Right renal pelvis (tissue), 4 donors: ENCODE measurements at regions not wholly inside any gene's neighbourhood (a gene's known extent, or its start where the extent isn't known, plus 50 kb on each side); places are given as distances from the start of the nearest gene placed in this dataset.
"Not testable (repeated sequence)": the region's sequence is repeated elsewhere in the genome, so short reads cannot be mapped to it uniquely, and the experiment has no call there.

Experiments
- DNase-seq, 4 donors: peaks; one replicate each; pipeline ENCODE4 v3.0.0-alpha.2; 2013; ENCODE audit warnings: low read depth in 4 of 4, low spot score in 3 of 4, missing footprints in 1 of 4

DNA sequence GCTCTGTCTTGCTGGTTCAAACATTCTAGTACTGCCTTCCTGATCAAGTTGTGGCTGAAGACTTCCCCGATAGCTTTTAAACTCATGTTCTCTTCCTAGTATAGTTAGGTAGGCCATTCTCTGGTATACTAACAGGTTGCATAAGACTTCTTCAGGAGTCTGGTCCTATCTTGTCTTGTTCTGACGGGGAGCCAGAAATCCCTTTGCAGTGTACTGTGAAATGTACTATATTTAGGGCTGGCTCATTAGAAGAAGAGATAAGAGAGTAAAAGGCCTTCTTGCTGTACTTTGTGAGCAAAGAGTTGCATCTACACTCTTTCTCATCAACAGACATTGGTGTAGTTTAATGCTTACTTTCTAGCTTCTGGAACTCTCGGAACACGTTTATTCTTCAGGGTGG lies 331.9 kb downstream of the NUP35 start:
- DNase-seq, result no peak

DNA sequence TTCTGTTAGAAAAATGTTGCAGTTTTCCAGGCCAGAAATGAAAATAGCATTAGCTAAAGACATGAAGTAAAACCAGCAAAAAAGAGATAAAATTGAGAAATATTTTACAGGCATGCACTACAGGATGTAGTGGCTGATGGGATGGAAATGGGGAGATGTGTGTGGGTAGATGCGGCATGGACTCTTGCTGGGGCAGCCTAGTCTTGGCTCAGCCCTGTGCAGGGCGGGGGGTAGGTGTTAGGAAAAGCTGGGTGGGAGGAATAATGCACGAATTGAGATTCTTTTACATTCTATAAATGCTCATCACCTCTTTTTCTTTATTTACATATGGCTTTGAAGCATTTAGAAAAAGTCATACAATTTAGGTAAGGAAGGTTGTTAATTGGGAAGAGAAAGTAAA lies 334.2 kb downstream of the NUP35 start:
- DNase-seq, result no peak

DNA sequence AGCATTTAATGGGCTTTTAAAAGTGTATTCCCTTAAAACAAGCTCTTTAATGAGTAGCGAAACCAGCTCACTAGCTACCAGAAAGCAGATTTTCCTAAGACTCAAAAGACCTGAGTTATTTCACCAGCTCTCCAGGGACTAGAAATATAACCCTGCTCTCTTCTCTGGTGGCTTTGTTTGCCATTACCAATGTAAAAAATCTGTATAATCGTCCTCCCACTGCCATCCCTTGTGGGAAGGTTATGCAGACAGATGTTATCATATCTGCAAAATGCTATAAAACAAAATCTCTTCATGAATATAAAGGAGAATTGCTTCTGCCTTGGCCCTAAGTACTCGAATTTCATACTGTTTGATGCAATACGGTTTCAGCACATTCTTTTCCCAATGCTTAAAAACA lies 335.2 kb downstream of the NUP35 start:
- DNase-seq, result no peak

DNA sequence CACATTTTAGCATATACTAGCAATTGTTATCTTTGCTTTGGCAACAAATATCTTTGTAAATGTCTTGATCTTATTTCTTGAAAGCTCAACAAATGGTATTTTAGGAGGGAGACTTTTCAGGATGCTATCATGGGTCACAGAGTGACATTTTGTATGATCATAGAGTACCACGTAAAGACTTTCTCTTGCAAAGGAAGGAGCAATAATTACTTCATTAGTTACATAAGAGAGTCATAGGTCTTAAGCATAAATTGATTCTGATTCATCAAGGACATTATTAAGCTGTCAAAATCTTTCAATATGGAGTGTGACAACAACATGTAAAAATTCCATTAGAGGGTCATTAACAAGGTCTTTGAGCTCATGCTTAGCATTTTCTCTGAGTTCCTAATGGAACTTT lies 339.6 kb downstream of the NUP35 start:
- no peak for DNase-seq

GRCh38 chr2:183465048-183465447 lies 340.8 kb downstream of the NUP35 start:
- DNase-seq, result no peak

DNA sequence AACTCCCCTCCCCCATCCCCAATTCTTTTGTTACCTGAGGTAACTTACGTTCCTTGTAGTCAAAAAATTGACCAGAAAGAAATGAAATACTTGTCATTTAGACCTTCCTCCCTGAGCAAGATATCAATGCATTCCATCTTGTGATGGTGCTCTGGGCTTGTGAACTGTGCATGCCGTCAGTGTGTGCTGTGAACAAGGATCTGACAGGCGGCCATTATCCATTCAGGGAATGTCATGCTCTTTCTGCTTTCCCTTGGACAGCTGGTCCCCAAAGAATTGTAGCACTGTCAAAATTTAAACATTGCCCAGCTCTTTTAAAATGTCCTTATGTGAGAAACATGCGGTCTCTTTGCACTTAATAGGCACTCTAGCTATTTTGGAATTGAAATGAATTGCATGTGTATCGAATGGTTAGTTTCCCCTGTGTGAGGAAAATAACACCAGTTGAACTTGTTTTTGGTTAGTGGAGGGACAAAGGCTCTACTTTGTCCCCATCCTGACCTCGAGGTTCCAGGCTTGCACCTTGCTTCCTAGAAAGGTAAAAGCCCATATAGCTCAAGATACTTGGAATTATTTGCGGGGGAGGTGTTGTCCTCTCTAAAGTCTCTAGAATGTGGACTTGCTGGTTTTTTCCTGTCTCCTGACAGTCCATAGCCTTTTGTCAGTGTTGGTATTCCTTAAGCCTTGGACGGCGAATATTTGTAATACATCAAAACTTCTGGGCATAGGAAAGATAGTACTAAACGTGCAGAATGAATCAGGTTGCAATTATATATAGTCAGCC lies 350.9 kb downstream of the NUP35 start:
- DNase-seq, result no peak

DNA sequence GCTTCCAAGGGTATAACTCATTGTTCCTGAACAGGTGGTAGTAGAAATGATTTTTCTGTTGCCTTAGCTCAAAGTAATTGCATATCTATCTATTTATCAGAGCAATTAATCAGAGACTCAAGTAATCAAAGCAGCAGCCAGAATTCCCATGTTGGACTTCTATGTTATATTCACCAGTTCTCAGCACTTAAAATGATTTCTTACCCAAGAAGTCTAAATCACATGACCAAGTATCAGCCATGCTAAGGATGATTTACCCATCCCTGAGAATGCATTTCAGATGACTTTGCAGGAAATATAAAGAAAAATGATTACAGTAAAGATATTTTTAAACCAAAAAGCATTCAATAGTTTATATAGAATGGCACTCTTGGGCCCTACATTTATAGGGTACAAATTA lies 352.2 kb downstream of the NUP35 start:
- DNase-seq, result no peak

DNA sequence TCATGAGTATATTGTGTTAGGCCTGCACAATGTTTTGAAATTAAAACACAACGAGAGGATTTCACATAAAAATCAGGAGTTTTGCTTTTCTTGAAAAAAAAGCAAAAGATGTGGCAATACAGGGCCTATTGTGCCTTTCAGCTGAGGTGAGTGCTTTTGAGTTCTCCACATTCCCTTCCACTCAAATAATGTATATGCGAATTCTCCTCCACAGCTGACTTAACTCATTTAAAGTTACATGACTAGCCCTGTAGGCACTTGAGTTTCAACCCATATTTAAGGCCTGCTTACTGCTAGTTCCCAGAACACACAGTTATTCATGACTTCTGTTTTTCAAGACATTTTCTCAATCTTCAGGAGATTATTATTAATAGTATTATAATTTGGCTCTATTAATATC lies 353.1 kb downstream of the NUP35 start:
- DNase-seq, result no peak

DNA sequence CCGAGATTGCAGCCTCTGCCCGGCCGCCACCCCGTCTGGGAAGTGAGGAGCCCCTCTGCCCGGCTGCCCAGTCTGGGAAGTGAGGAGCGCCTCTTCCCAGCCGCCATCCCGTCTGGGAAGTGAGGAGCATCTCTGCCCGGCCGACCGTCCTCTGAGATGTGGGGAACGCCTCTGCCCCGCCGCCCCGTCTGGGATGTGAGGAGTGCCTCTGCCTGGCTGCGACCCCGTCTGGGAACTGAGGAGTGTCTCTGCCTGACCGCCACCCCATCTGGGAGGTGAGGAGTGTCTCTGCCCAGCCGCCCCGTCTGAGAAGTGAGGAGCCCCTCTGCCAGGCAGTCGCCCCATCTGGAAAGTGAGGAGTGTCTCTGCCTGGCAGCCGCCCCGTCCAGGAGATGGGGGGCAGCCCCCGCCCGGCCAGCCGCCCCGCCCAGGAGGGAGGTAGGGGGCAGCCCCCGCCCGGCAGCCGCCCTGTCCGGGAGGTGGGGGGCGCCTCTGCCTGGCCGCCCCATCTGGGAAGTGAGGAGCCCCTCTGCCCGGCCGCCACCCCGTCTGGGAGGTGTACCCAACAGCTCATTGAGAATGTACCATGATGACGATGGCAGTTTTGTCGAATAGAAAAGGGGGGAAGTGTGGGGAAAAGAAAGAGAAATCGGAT lies 354.8 kb downstream of the NUP35 start:
- not testable (repeated sequence) for DNase-seq

DNA sequence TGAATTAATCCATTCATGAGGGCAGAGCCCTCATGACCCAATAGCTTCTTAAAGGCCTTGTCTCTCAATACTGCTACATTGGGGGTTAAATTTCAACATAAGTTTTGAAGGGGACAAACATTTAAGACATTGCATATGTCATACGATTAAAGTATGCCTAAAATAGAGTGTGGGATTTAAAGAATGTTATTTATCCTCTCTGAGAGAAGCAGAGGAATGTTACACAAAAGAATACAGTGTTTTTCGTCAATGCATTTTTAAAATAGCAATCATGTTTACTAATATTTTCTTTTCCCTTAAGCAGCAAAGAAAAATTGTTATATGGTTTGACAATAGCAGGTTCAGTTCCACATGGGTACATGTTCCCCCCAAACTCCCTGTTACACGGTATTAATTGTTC lies 363.1 kb downstream of the NUP35 start:
- DNase-seq, result no peak

GRCh38 chr2:183488421-183488820 lies 364.2 kb downstream of the NUP35 start:
- DNase-seq, result no peak

GRCh38 chr2:183490489-183490888 lies 366.2 kb downstream of the NUP35 start:
- no peak for DNase-seq

- no peak for DNase-seq
These were observed 366.7 kb downstream of the NUP35 start for GRCh38 chr2:183490914-183491313.

DNA sequence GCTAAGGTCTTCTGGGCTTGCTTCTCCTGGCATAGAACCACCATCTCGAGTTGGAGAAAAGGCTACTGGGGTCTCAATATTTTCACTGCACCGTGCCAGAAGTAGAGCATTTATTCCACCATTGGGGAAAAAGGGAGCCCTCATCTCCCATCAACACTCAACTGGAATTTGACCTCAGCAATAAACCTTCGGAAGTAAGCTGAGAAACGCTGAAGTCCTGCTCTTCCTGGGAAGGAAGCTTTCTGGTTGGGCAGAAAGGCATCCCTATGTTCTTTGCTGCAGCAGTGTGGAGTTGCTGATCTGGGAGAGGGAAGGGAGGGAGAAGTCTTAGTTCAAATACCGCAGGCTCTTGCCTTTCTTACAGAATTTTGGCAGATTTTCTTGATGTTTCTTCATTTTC lies 368.8 kb downstream of the NUP35 start:
- no peak for DNase-seq

- DNase-seq, result no peak
These were observed 370.8 kb downstream of the NUP35 start for GRCh38 chr2:183495079-183495478.

- no peak for DNase-seq
These were observed 371.5 kb downstream of the NUP35 start for GRCh38 chr2:183495589-183496267.

DNA sequence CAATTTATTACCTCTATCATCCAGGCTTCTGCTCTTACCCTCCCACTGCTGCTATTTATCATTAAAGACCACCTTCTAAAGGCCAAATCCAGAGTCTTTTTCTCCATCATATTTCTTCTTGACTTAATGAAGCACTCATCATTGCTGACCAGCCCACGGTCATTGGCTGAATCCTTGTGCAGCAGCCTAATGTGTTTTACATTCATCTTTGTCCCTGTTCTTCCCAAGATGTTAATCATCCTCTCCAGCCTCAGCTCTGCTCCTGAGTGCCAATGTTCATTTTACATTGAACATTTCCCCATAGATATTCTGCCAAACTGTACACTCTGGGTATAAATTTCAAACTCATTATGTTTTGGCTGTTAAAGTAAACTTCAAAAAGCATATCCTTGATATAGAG lies 373.6 kb downstream of the NUP35 start:
- DNase-seq, result no peak

GRCh38 chr2:183505911-183506310 lies 381.7 kb downstream of the NUP35 start:
- DNase-seq, result no peak

- no peak for DNase-seq
These were observed 386.9 kb downstream of the NUP35 start for GRCh38 chr2:183511154-183511553.

DNA sequence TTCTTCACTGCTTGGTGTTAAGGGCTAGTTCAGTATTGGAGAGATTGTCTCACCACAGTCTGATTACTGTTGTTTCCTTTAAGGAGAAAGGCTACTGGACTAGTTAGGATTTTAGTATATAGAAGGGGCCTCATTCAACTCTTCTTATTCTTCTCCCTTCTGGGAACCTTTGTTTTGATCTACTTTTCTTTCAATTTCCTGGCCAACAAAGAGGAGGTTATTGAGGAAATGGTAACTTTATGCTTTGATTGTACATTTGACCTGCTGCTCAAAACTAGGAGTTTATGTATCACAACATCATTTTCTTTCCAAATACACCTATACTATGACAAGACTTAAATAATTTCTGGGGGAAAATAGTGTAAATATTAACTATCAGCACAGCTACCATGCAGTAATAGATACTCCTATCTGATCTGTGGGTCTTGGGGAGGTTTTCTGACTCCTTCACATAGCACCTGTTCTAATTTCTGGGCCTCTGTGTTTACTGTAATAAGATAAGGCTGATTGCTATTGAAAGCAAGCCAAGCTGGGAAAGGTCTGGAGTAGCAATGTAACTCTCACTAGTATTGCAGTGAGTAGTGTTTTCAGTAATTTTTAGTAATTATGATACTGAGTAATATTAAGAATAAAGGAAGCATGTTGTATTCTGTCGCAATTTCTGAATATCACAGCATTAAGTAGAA lies 395.3 kb downstream of the NUP35 start:
- no peak for DNase-seq

GRCh38 chr2:183521911-183522310 lies 397.7 kb downstream of the NUP35 start:
- peak in 1 of 4 donors; percentile 34 for DNase-seq
